SK-N-SH treated with all-trans-retinoic acid at 6 μM for 48 hours (cell line): ENCODE measurements at regions not wholly inside any gene's neighbourhood (a gene's known extent, or its start where the extent isn't known, plus 50 kb on each side); places are given as distances from the start of the nearest gene placed in this dataset.

Experiments used
- ATAC-seq: fragments of 200-7000 bp; cut with Tn5 transposase; 3 replicates; pipeline ENCODE4 v1.9.1; 2020; ENCODE audit warnings: mild to moderate bottlenecking, moderate library complexity
- ARNTL ChIP-seq: fragments of 450-650 bp; formaldehyde crosslinking; IDR thresholded peaks from 2 replicates; pipeline ENCODE4 v1.5.0; 2020; ENCODE audit warnings: low read depth, mild to moderate bottlenecking, moderate library complexity, borderline replicate concordance
- CSDC2 ChIP-seq: fragments of 250-450 bp; sonication (Bioruptor Pico); IDR thresholded peaks from 2 replicates; pipeline ENCODE4 v1.5.0; 2020; ENCODE audit warnings: mild to moderate bottlenecking, moderate library complexity
- ESRRG ChIP-seq: fragments of 250-450 bp; sonication (Bioruptor Pico); IDR thresholded peaks from 2 replicates; pipeline ENCODE4 v1.6.1; 2021; ENCODE audit warnings: mild to moderate bottlenecking
- GLIS3 ChIP-seq: fragments of 250-450 bp; sonication (Bioruptor Pico); IDR thresholded peaks from 2 replicates; pipeline ENCODE4 v1.5.0; 2020; ENCODE audit warnings: mild to moderate bottlenecking, moderate library complexity
- ISL1 ChIP-seq: fragments of 250-450 bp; sonication (Bioruptor Pico); IDR thresholded peaks from 2 replicates; pipeline ENCODE4 v2.1.2; 2022; ENCODE audit warnings: mild to moderate bottlenecking, moderate library complexity
- OSR1 ChIP-seq: fragments of 250-450 bp; sonication (Bioruptor Pico); IDR thresholded peaks from 2 replicates; pipeline ENCODE4 v1.8.0; 2022; ENCODE audit warnings: moderate library complexity, mild to moderate bottlenecking, inconsistent platforms
- PPARA ChIP-seq: fragments of 250-450 bp; sonication (Bioruptor Pico); IDR thresholded peaks from 2 replicates; pipeline ENCODE4 v1.5.0; 2020; ENCODE audit warnings: mild to moderate bottlenecking, borderline replicate concordance
- RARB ChIP-seq: fragments of 250-450 bp; sonication (Bioruptor Pico); IDR thresholded peaks from 2 replicates; pipeline ENCODE4 v1.8.0; 2021; ENCODE audit warnings: mild to moderate bottlenecking, moderate library complexity
- SNAI2 ChIP-seq: fragments of 250-450 bp; sonication (Bioruptor Pico); IDR thresholded peaks from 2 replicates; pipeline ENCODE4 v1.5.0; 2020; ENCODE audit warnings: mild to moderate bottlenecking, moderate library complexity
- TCF4 ChIP-seq: fragments of 250-450 bp; sonication (Bioruptor Pico); IDR thresholded peaks from 2 replicates; pipeline ENCODE4 v1.8.0; 2021; ENCODE audit warnings: mild to moderate bottlenecking, moderate library complexity, borderline replicate concordance
- TOX ChIP-seq: fragments of 250-450 bp; sonication (Bioruptor Pico); IDR thresholded peaks from 2 replicates; pipeline ENCODE4 v1.8.0; 2021; ENCODE audit warnings: mild to moderate bottlenecking, moderate library complexity, borderline replicate concordance
- ZC3H10 ChIP-seq: fragments of 250-450 bp; sonication (Bioruptor Pico); IDR thresholded peaks from 2 replicates; pipeline ENCODE4 v1.5.1; 2021; ENCODE audit warnings: mild to moderate bottlenecking, moderate library complexity
- ZFP3 ChIP-seq: fragments of 250-450 bp; sonication (Bioruptor Pico); IDR thresholded peaks from 2 replicates; pipeline ENCODE4 v1.5.0; 2020; ENCODE audit warnings: mild to moderate bottlenecking, moderate library complexity
- ZFP30 ChIP-seq: fragments of 450-650 bp; formaldehyde crosslinking; IDR thresholded peaks from 2 replicates; pipeline ENCODE4 v1.5.0; 2022; ENCODE audit warnings: mild to moderate bottlenecking, moderate library complexity
- ZNF565 ChIP-seq: fragments of 450-650 bp; formaldehyde crosslinking; conservative IDR thresholded peaks from 2 replicates; pipeline ENCODE4 v1.5.0; 2020; ENCODE audit warnings: low read depth, mild to moderate bottlenecking, moderate library complexity
- ZNF70 ChIP-seq: fragments of 450-650 bp; formaldehyde crosslinking; IDR thresholded peaks from 2 replicates; pipeline ENCODE4 v1.5.0; 2020; ENCODE audit warnings: mild to moderate bottlenecking, moderate library complexity
- ZNF8 ChIP-seq: fragments of 450-650 bp; formaldehyde crosslinking; IDR thresholded peaks from 2 replicates; pipeline ENCODE4 v1.5.0; 2020; ENCODE audit warnings: mild to moderate bottlenecking, moderate library complexity
- TF ChIP-seq, protein P1 (sequence below): fragments of 250-450 bp; sonication (Bioruptor Pico); IDR thresholded peaks from 2 replicates; pipeline ENCODE4 v1.5.0; 2020; ENCODE audit warnings: mild to moderate bottlenecking, moderate library complexity
- TF ChIP-seq, protein P2 (sequence below): fragments of 250-450 bp; sonication (Bioruptor Pico); IDR thresholded peaks from 2 replicates; pipeline ENCODE4 v1.5.1; 2020; ENCODE audit warnings: low read depth, mild to moderate bottlenecking, moderate library complexity
- TF ChIP-seq, protein P3 (sequence below): fragments of 250-450 bp; sonication (Bioruptor Pico); IDR thresholded peaks from 2 replicates; pipeline ENCODE4 v1.8.0; 2021; ENCODE audit warnings: low read depth, mild to moderate bottlenecking, moderate library complexity, borderline replicate concordance
- TF ChIP-seq, protein P4 (sequence below): fragments of 250-450 bp; sonication (Bioruptor Pico); IDR thresholded peaks from 2 replicates; pipeline ENCODE4 v1.5.1; 2021; ENCODE audit warnings: mild to moderate bottlenecking, moderate library complexity
- TF ChIP-seq, protein P5 (sequence below): fragments of 250-450 bp; sonication (Bioruptor Pico); IDR thresholded peaks from 2 replicates; pipeline ENCODE4 v1.8.0; 2020; ENCODE audit warnings: mild to moderate bottlenecking, moderate library complexity, borderline replicate concordance

DNA sequence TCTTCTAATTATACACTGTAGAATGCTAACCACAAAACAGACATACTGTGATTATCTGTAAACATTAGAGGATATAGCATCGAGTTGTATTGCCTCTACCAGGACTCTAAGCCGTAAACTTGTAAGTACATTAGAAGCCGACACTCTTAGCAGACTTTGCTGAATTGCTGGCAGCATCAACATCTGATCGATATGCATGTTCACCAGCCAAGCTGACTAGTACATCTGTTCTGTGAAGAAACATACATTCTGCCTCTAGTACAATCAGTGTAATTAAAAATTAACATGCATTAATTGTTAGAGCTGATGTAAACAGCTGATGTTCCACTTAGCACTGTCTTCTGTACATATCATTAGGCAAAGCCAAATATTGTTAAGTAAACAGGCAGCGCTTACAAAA lies 502.2 kb downstream of the NR4A2 start:
- no peak for ATAC-seq

DNA sequence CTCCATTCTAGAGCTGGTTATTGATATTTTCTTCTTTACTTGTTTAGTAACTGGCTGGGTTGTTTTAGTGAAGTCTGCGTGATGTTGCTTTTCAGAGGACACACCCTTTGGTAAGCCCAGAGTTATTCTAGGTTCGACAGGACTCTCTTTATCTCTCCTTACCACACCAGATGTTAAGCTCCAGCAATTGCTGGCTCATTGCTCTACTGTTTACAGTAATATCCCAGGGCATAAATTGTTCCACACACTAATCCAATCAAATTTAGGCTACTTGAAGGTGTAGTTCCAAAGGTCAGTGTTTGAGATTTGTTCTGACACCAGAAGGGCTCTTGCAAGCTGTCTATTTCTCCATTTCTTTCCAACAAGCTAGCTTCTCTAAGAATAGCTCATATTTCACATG lies 506.6 kb downstream of the NR4A2 start:
- TF ChIP-seq CSDC2 (CRISPR knock-in tag) (no peak), ZFP30 (CRISPR knock-in tag) (no peak), ZC3H10 (no peak), ZNF70 (CRISPR knock-in tag) (no peak), RARB (CRISPR knock-in tag) (no peak), TCF4 (no peak), OSR1 (CRISPR knock-in tag) (no peak), ARNTL (CRISPR knock-in tag) (no peak), SNAI2 (CRISPR knock-in tag) (no peak), ZFP3 (no peak), TOX (CRISPR knock-in tag) (no peak), ESRRG (CRISPR knock-in tag) (no peak), ISL1 (CRISPR knock-in tag) (no peak), ZNF8 (CRISPR knock-in tag) (no peak), ZNF565 (no peak), GLIS3 (CRISPR knock-in tag) (no peak)
- TF ChIP-seq, protein P1, sequence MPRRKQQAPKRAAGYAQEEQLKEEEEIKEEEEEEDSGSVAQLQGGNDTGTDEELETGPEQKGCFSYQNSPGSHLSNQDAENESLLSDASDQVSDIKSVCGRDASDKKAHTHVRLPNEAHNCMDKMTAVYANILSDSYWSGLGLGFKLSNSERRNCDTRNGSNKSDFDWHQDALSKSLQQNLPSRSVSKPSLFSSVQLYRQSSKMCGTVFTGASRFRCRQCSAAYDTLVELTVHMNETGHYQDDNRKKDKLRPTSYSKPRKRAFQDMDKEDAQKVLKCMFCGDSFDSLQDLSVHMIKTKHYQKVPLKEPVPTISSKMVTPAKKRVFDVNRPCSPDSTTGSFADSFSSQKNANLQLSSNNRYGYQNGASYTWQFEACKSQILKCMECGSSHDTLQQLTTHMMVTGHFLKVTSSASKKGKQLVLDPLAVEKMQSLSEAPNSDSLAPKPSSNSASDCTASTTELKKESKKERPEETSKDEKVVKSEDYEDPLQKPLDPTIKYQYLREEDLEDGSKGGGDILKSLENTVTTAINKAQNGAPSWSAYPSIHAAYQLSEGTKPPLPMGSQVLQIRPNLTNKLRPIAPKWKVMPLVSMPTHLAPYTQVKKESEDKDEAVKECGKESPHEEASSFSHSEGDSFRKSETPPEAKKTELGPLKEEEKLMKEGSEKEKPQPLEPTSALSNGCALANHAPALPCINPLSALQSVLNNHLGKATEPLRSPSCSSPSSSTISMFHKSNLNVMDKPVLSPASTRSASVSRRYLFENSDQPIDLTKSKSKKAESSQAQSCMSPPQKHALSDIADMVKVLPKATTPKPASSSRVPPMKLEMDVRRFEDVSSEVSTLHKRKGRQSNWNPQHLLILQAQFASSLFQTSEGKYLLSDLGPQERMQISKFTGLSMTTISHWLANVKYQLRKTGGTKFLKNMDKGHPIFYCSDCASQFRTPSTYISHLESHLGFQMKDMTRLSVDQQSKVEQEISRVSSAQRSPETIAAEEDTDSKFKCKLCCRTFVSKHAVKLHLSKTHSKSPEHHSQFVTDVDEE (CRISPR knock-in tag), result no peak
- TF ChIP-seq, protein P2, sequence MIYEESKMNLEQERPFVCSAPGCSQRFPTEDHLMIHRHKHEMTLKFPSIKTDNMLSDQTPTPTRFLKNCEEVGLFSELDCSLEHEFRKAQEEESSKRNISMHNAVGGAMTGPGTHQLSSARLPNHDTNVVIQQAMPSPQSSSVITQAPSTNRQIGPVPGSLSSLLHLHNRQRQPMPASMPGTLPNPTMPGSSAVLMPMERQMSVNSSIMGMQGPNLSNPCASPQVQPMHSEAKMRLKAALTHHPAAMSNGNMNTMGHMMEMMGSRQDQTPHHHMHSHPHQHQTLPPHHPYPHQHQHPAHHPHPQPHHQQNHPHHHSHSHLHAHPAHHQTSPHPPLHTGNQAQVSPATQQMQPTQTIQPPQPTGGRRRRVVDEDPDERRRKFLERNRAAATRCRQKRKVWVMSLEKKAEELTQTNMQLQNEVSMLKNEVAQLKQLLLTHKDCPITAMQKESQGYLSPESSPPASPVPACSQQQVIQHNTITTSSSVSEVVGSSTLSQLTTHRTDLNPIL (CRISPR knock-in tag), result no peak
- TF ChIP-seq, protein P3, sequence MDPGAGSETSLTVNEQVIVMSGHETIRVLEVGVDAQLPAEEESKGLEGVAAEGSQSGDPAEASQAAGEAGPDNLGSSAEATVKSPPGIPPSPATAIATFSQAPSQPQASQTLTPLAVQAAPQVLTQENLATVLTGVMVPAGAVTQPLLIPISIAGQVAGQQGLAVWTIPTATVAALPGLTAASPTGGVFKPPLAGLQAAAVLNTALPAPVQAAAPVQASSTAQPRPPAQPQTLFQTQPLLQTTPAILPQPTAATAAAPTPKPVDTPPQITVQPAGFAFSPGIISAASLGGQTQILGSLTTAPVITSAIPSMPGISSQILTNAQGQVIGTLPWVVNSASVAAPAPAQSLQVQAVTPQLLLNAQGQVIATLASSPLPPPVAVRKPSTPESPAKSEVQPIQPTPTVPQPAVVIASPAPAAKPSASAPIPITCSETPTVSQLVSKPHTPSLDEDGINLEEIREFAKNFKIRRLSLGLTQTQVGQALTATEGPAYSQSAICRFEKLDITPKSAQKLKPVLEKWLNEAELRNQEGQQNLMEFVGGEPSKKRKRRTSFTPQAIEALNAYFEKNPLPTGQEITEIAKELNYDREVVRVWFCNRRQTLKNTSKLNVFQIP (CRISPR knock-in tag), result no peak
- TF ChIP-seq, all 23 proteins: peak for 0
- no peak for ATAC-seq

More for the DNA sequence above, 502.2 kb downstream of the NR4A2 start:
- TF ChIP-seq ZNF8 (CRISPR knock-in tag) (no peak), SNAI2 (CRISPR knock-in tag) (no peak), ZNF565 (no peak), ESRRG (CRISPR knock-in tag) (no peak), PPARA (CRISPR knock-in tag) (no peak), ZNF70 (CRISPR knock-in tag) (no peak), OSR1 (CRISPR knock-in tag) (no peak), CSDC2 (CRISPR knock-in tag) (no peak)
- TF ChIP-seq, protein P4, sequence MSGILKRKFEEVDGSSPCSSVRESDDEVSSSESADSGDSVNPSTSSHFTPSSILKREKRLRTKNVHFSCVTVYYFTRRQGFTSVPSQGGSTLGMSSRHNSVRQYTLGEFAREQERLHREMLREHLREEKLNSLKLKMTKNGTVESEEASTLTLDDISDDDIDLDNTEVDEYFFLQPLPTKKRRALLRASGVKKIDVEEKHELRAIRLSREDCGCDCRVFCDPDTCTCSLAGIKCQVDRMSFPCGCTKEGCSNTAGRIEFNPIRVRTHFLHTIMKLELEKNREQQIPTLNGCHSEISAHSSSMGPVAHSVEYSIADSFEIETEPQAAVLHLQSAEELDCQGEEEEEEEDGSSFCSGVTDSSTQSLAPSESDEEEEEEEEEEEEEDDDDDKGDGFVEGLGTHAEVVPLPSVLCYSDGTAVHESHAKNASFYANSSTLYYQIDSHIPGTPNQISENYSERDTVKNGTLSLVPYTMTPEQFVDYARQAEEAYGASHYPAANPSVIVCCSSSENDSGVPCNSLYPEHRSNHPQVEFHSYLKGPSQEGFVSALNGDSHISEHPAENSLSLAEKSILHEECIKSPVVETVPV, result no peak
- TF ChIP-seq, protein P2 (CRISPR knock-in tag), result no peak
- TF ChIP-seq, protein P5, sequence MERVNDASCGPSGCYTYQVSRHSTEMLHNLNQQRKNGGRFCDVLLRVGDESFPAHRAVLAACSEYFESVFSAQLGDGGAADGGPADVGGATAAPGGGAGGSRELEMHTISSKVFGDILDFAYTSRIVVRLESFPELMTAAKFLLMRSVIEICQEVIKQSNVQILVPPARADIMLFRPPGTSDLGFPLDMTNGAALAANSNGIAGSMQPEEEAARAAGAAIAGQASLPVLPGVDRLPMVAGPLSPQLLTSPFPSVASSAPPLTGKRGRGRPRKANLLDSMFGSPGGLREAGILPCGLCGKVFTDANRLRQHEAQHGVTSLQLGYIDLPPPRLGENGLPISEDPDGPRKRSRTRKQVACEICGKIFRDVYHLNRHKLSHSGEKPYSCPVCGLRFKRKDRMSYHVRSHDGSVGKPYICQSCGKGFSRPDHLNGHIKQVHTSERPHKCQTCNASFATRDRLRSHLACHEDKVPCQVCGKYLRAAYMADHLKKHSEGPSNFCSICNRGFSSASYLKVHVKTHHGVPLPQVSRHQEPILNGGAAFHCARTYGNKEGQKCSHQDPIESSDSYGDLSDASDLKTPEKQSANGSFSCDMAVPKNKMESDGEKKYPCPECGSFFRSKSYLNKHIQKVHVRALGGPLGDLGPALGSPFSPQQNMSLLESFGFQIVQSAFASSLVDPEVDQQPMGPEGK (CRISPR knock-in tag), result no peak
